ENCODE measurements at regions not wholly inside any gene's neighbourhood (a gene's known extent, or its start where the extent isn't known, plus 50 kb on each side); places are given as distances from the start of the nearest gene placed in this dataset.

- Mint-ChIP-seq H3K27me3 (no peaks in the 10 kb centered on the region), H3K4me1 (no peaks in the 10 kb centered on the region), H3K4me3 (no peak overlapping the region), H3K27ac (no peak overlapping the region), H3K9me3 (ENCODE audit: insufficient read depth) (no peaks in the 10 kb centered on the region)
- no peak overlapping the region for H3K9ac ChIP-seq (ENCODE audit: low read length)
- no peak for ATAC-seq (ENCODE audit: low read depth)
- no peak overlapping the region for H3K4me2 ChIP-seq (replicated peaks; ENCODE audit: low read depth, low read length, poor library complexity, severe bottlenecking)
- TF ChIP-seq CTCF (IDR thresholded peaks at IDR 0.05) (no peak), EZH2 (IDR thresholded peaks at IDR 0.05; ENCODE audit: borderline replicate concordance, insufficient read depth, low read depth, low read length, poor library complexity, severe bottlenecking) (no peak)
- POLR2A ChIA-PET = no interaction called here
- H3K4me3 ChIP-seq (ENCODE audit: control extremely low read depth in 1 of 5, extremely low read depth in 1 of 5, insufficient read depth in 1 of 5, low read depth in 2 of 5, low read length in 4 of 5) = no peak overlapping the region
- no peak for DNase-seq
- no peaks in the 10 kb centered on the region for H3K79me2 ChIP-seq (ENCODE audit: control insufficient read depth, insufficient read depth, low read length)
- H2AFZ ChIP-seq (ENCODE audit: insufficient read depth, low read depth, low read length, poor library complexity, severe bottlenecking) = no peak overlapping the region
- H4K20me1 ChIP-seq (ENCODE audit: control insufficient read depth, insufficient read depth, low read length, poor library complexity, severe bottlenecking) = no peaks in the 10 kb centered on the region
- H3K36me3 ChIP-seq (replicated peaks in 1 of 2; ENCODE audit: control extremely low read depth in 1 of 2, control insufficient read depth in 1 of 2, extremely low read depth in 1 of 2, insufficient read depth in 2 of 2, low read length in 1 of 2) = no peaks in the 10 kb centered on the region
- H3K27me3 ChIP-seq (replicated peaks in 1 of 4; ENCODE audit: control extremely low read depth in 1 of 4, control insufficient read depth in 3 of 4, insufficient read depth in 4 of 4, low read length in 3 of 4) = no peaks in the 10 kb centered on the region
- no CpG with 5 or more reads among the region's 2 CpGs for WGBS (ENCODE audit: insufficient coverage)
- H3K9me3 ChIP-seq (ENCODE audit: control extremely low read depth in 1 of 3, control insufficient read depth in 2 of 3, insufficient read depth in 1 of 3, low read length in 2 of 3) = no peaks in the 10 kb centered on the region
- H3K4me1 ChIP-seq (ENCODE audit: control insufficient read depth in 2 of 2, insufficient read depth in 2 of 2, low read length in 2 of 2) = no peaks in the 10 kb centered on the region
- no peak overlapping the region for H3K27ac ChIP-seq (ENCODE audit: low read length in 2 of 2)
- CTCF ChIA-PET = no interaction called here
- intact Hi-C loops (cut with micrococcal nuclease) = no loop called here
Observed at GRCh38 chr4:64911846-64912245, 502.6 kb upstream of the TECRL start.

- H4K20me1 ChIP-seq (ENCODE audit: control insufficient read depth, insufficient read depth, low read length, poor library complexity, severe bottlenecking) = no peaks in the 10 kb centered on the region
- H3K4me2 ChIP-seq (replicated peaks; ENCODE audit: low read depth, low read length, poor library complexity, severe bottlenecking) = no peak overlapping the region
- no peaks in the 10 kb centered on the region for H3K9me3 ChIP-seq (ENCODE audit: control extremely low read depth in 1 of 3, control insufficient read depth in 2 of 3, insufficient read depth in 1 of 3, low read length in 2 of 3)
- H3K4me1 ChIP-seq (ENCODE audit: control insufficient read depth in 2 of 2, insufficient read depth in 2 of 2, low read length in 2 of 2) = no peaks in the 10 kb centered on the region
- no peaks in the 10 kb centered on the region for H3K79me2 ChIP-seq (ENCODE audit: control insufficient read depth, insufficient read depth, low read length)
- Mint-ChIP-seq H3K4me3 (no peak overlapping the region), H3K4me1 (no peaks in the 10 kb centered on the region), H3K27me3 (no peaks in the 10 kb centered on the region), H3K27ac (no peak overlapping the region), H3K9me3 (ENCODE audit: insufficient read depth) (no peaks in the 10 kb centered on the region)
- CTCF ChIA-PET = no interaction called here
- no peak overlapping the region for H3K27ac ChIP-seq (ENCODE audit: low read length in 2 of 2)
- intact Hi-C loops (cut with micrococcal nuclease) = no loop called here
- TF ChIP-seq EZH2 (IDR thresholded peaks at IDR 0.05; ENCODE audit: borderline replicate concordance, insufficient read depth, low read depth, low read length, poor library complexity, severe bottlenecking) (no peak), CTCF (IDR thresholded peaks at IDR 0.05) (no peak)
- H2AFZ ChIP-seq (ENCODE audit: insufficient read depth, low read depth, low read length, poor library complexity, severe bottlenecking) = no peak overlapping the region
- H3K4me3 ChIP-seq (ENCODE audit: control extremely low read depth in 1 of 5, extremely low read depth in 1 of 5, insufficient read depth in 1 of 5, low read depth in 2 of 5, low read length in 4 of 5) = no peak overlapping the region
- no peaks in the 10 kb centered on the region for H3K36me3 ChIP-seq (replicated peaks in 1 of 2; ENCODE audit: control extremely low read depth in 1 of 2, control insufficient read depth in 1 of 2, extremely low read depth in 1 of 2, insufficient read depth in 2 of 2, low read length in 1 of 2)
- WGBS (ENCODE audit: insufficient coverage) = no CpG with 5 or more reads among the region's 2 CpGs
- ATAC-seq (ENCODE audit: low read depth) (no peak), DNase-seq (no peak)
- POLR2A ChIA-PET = no interaction called here
- no peak overlapping the region for H3K9ac ChIP-seq (ENCODE audit: low read length)
- no peaks in the 10 kb centered on the region for H3K27me3 ChIP-seq (replicated peaks in 1 of 4; ENCODE audit: control extremely low read depth in 1 of 4, control insufficient read depth in 3 of 4, insufficient read depth in 4 of 4, low read length in 3 of 4)
Observed at GRCh38 chr4:64903986-64904385, 494.7 kb upstream of the TECRL start.

Measured in B cell (primary cell).